Activated naive CD4-positive, alpha-beta T cell treated with anti-CD3 and anti-CD28 coated beads, Interleukin-2, amount 50 U/mL, for 72 hours (primary cell): ENCODE measurements at regions not wholly inside any gene's neighbourhood (a gene's known extent, or its start where the extent isn't known, plus 50 kb on each side); places are given as distances from the start of the nearest gene placed in this dataset.

ENCODE experiments used
- ATAC-seq, 2 donors: fragments of 150-1000 bp; cut with Tn5 transposase; 2 replicates each; pipeline ENCODE4 v1.10.0; 2021; ENCODE audit warnings: mild to moderate bottlenecking in 2 of 2, moderate library complexity in 2 of 2
- DNase-seq, 2 donors: peaks; one replicate each; pipeline ENCODE4 v3.0.0; 2021 to 2022; ENCODE audit warnings: low spot score in 2 of 2
- H3K27ac Mint-ChIP-seq, 2 donors: one replicate each; pipeline ENCODE4 v1.8.0; 2022; ENCODE audit warnings: mild to moderate bottlenecking in 2 of 2, mixed read lengths in 2 of 2
- H3K36me3 Mint-ChIP-seq, 2 donors: one replicate each; pipeline ENCODE4 v1.8.0; 2022; ENCODE audit warnings: mixed read lengths in 2 of 2
- H3K9me3 Mint-ChIP-seq, 2 donors: one replicate each; pipeline ENCODE4 v1.8.0; 2022; ENCODE audit warnings: mixed read lengths in 2 of 2

- peaks cover 0 to 11% of the 10 kb centered on the region in 2 donors for H3K36me3 Mint-ChIP-seq
- ATAC-seq (no peak), DNase-seq (no peak)
- peaks cover 4 to 14% of the 10 kb centered on the region in 2 donors for H3K9me3 Mint-ChIP-seq
- no peak overlapping the region for H3K27ac Mint-ChIP-seq
Measured at GRCh38 chr9:115730845-115731244, 422.7 kb upstream of the PAPPA start.

GRCh38 chr9:115733318-115734110 lies 420.1 kb upstream of the PAPPA start:
- peaks cover 0 to 3% of the 10 kb centered on the region in 2 donors for H3K9me3 Mint-ChIP-seq
- DNase-seq: no peak
- H3K36me3 Mint-ChIP-seq: no peaks in the 10 kb centered on the region

GRCh38 chr9:115739096-115739875 lies 414.3 kb upstream of the PAPPA start:
- Mint-ChIP-seq H3K36me3 (no peaks in the 10 kb centered on the region), H3K27ac (no peak overlapping the region), H3K9me3 (no peaks in the 10 kb centered on the region)
- DNase-seq (no peak), ATAC-seq (no peak)

More at GRCh38 chr9:115733318-115734110, 420.1 kb upstream of the PAPPA start:
- no peak for ATAC-seq
- H3K27ac Mint-ChIP-seq: peak overlapping the region in 1 of 2 donors; percentile 27

- ATAC-seq: no peak
- peaks cover 0 to 4% of the 10 kb centered on the region in 2 donors for H3K9me3 Mint-ChIP-seq
- no peak overlapping the region for H3K27ac Mint-ChIP-seq
- DNase-seq: no peak
- H3K36me3 Mint-ChIP-seq: no peaks in the 10 kb centered on the region
Measured at GRCh38 chr9:115740986-115741385, 412.6 kb upstream of the PAPPA start.

- no peak overlapping the region for H3K27ac Mint-ChIP-seq
- ATAC-seq: no peak
- H3K36me3 Mint-ChIP-seq: no peaks in the 10 kb centered on the region
Measured at GRCh38 chr9:115743709-115744605, 409.6 kb upstream of the PAPPA start.

GRCh38 chr9:115746496-115746895 lies 407.1 kb upstream of the PAPPA start:
- H3K9me3 Mint-ChIP-seq: peaks cover 0 to 4% of the 10 kb centered on the region in 2 donors
- no peak overlapping the region for H3K27ac Mint-ChIP-seq
- no peak for ATAC-seq
- DNase-seq: no peak
- H3K36me3 Mint-ChIP-seq: no peaks in the 10 kb centered on the region

More at GRCh38 chr9:115743709-115744605, 409.6 kb upstream of the PAPPA start:
- DNase-seq: no peak
- peaks cover 0 to 4% of the 10 kb centered on the region in 2 donors for H3K9me3 Mint-ChIP-seq

- H3K9me3 Mint-ChIP-seq: peaks cover 0 to 4% of the 10 kb centered on the region in 2 donors
- no peak overlapping the region for H3K27ac Mint-ChIP-seq
- no peak for DNase-seq
- no peaks in the 10 kb centered on the region for H3K36me3 Mint-ChIP-seq
- ATAC-seq: no peak
Measured at GRCh38 chr9:115747731-115748130, 405.9 kb upstream of the PAPPA start.

- DNase-seq (no peak), ATAC-seq (no peak)
- H3K27ac Mint-ChIP-seq: no peak overlapping the region
- peaks cover 0 to 21% of the 10 kb centered on the region in 2 donors for H3K9me3 Mint-ChIP-seq
- H3K36me3 Mint-ChIP-seq: no peaks in the 10 kb centered on the region
Measured at GRCh38 chr9:115756736-115757135, 396.9 kb upstream of the PAPPA start.

- no peak for ATAC-seq
- peaks cover 0 to 21% of the 10 kb centered on the region in 2 donors for H3K9me3 Mint-ChIP-seq
- DNase-seq: no peak
- H3K36me3 Mint-ChIP-seq: no peaks in the 10 kb centered on the region
- no peak overlapping the region for H3K27ac Mint-ChIP-seq
Measured at GRCh38 chr9:115757461-115757860, 396.1 kb upstream of the PAPPA start.

- no peak for ATAC-seq
- no peak for DNase-seq
- H3K36me3 Mint-ChIP-seq: no peaks in the 10 kb centered on the region
- peaks cover 0 to 21% of the 10 kb centered on the region in 2 donors for H3K9me3 Mint-ChIP-seq
- H3K27ac Mint-ChIP-seq: no peak overlapping the region
Measured at GRCh38 chr9:115758441-115758840, 395.1 kb upstream of the PAPPA start.

GRCh38 chr9:115759426-115759825 lies 394.2 kb upstream of the PAPPA start:
- Mint-ChIP-seq H3K9me3 (peaks cover 0 to 21% of the 10 kb centered on the region in 2 donors), H3K36me3 (no peaks in the 10 kb centered on the region), H3K27ac (no peak overlapping the region)
- no peak for DNase-seq
- no peak for ATAC-seq

GRCh38 chr9:115764645-115765044 lies 388.9 kb upstream of the PAPPA start:
- DNase-seq (no peak), ATAC-seq (no peak)
- Mint-ChIP-seq H3K36me3 (no peaks in the 10 kb centered on the region), H3K9me3 (peaks cover 0 to 10% of the 10 kb centered on the region in 2 donors), H3K27ac (no peak overlapping the region)

GRCh38 chr9:115765060-115765459 lies 388.5 kb upstream of the PAPPA start:
- ATAC-seq: no peak
- DNase-seq: no peak
- H3K9me3 Mint-ChIP-seq: peaks cover 0 to 12% of the 10 kb centered on the region in 2 donors
- no peaks in the 10 kb centered on the region for H3K36me3 Mint-ChIP-seq
- H3K27ac Mint-ChIP-seq: no peak overlapping the region

GRCh38 chr9:115766370-115766955 lies 387.1 kb upstream of the PAPPA start:
- Mint-ChIP-seq H3K9me3 (peaks cover 0 to 9% of the 10 kb centered on the region in 2 donors), H3K36me3 (no peaks in the 10 kb centered on the region), H3K27ac (no peak overlapping the region)
- no peak for ATAC-seq
- DNase-seq: no peak

- no peak for DNase-seq
- Mint-ChIP-seq H3K36me3 (no peaks in the 10 kb centered on the region), H3K27ac (no peak overlapping the region), H3K9me3 (peaks cover 0 to 7% of the 10 kb centered on the region in 2 donors)
- ATAC-seq: no peak
Measured at GRCh38 chr9:115770521-115770920, 383.1 kb upstream of the PAPPA start.

GRCh38 chr9:115775659-115776058 lies 377.9 kb upstream of the PAPPA start:
- Mint-ChIP-seq H3K27ac (no peak overlapping the region), H3K9me3 (peaks cover 5 to 7% of the 10 kb centered on the region in 2 donors), H3K36me3 (no peaks in the 10 kb centered on the region)
- ATAC-seq (no peak), DNase-seq (no peak)
